Neural progenitor cell (in vitro differentiated cells): ENCODE measurements at regions not wholly inside any gene's neighbourhood (a gene's known extent, or its start where the extent isn't known, plus 50 kb on each side); places are given as distances from the start of the nearest gene placed in this dataset.

Experiments used
- CTCF ChIP-seq: fragments of 200-600 bp; sonication (generic); IDR thresholded peaks from 2 replicates; pipeline ENCODE4 v1.5.1; 2017; ENCODE audit warnings: antibody characterized with exemption, mild to moderate bottlenecking
- EZH2 ChIP-seq: fragments of 200-600 bp; sonication (generic); IDR thresholded peaks from 2 replicates; pipeline ENCODE4 v1.6.1; 2017; ENCODE audit warnings: antibody characterized with exemption, mild to moderate bottlenecking, moderate library complexity
- EZH2phosphoT487 ChIP-seq: fragments of 200-600 bp; sonication (generic); IDR thresholded peaks from 2 replicates; pipeline ENCODE4 v1.6.1; 2017; ENCODE audit warnings: antibody characterized with exemption

GRCh38 chr11:29669310-29669709, 347.5 kb downstream of the KCNA4 start:
- no peak for TF ChIP-seq EZH2
- no peak for TF ChIP-seq CTCF
- no peak for TF ChIP-seq EZH2phosphoT487
